ENCODE measurements at regions not wholly inside any gene's neighbourhood (a gene's known extent, or its start where the extent isn't known, plus 50 kb on each side); places are given as distances from the start of the nearest gene placed in this dataset.

DNA sequence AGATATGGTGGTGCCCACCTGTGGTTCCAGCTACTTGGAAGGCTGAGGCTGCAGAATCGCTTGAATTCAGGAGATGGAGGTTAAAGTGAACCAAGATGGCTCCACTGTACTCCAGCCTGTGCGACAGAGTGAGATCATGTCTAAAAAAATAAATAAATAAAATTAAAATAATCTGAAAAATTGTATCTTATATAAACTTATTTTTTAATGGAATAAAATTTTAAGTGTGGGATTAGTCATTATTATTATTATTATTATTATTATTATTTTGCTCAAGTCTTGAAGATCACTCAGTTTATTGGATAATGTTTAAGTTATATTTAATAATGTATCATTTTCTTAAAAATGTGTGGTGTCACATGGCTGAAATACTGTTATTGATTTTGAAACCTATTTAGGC, 688.0 kb upstream of the COX7C start:
- Histone ChIP-seq H3F3A (ENCODE audit: insufficient read depth, low read length, poor library complexity, severe bottlenecking) (no peaks in the 10 kb centered on the region), H2AFZ (ENCODE audit: low read depth, low read length) (no peak overlapping the region), H3K79me2 (replicated peaks; ENCODE audit: insufficient read depth, low read length) (no peaks in the 10 kb centered on the region), H3K27ac (ENCODE audit: low read length) (no peak overlapping the region), H3K36me3 (ENCODE audit: insufficient read depth, low read length) (no peaks in the 10 kb centered on the region), H3K4me3 (ENCODE audit: low read length) (no peak overlapping the region), H4K20me1 (ENCODE audit: insufficient read depth) (no peaks in the 10 kb centered on the region), H3K9me3 (ENCODE audit: low read length) (no peaks in the 10 kb centered on the region), H3K27me3 (ENCODE audit: insufficient read depth, low read depth, low read length) (no peaks in the 10 kb centered on the region), H3K4me2 (ENCODE audit: low read length) (no peak overlapping the region), H3K9ac (ENCODE audit: low read length) (no peak overlapping the region), H3K9me2 (ENCODE audit: insufficient read depth, low read length) (no peaks in the 10 kb centered on the region)
- TF ChIP-seq TAF1 (IDR thresholded peaks at IDR 0.05; ENCODE audit: low read depth) (no peak), SMC3 (conservative IDR thresholded peaks at IDR 0.05; ENCODE audit: poor library complexity) (no peak), CTCF (IDR thresholded peaks at IDR 0.05; ENCODE audit: poor library complexity, severe bottlenecking) (no peak), POLR2AphosphoS5 (IDR thresholded peaks at IDR 0.05) (no peak), MXI1 (conservative IDR thresholded peaks at IDR 0.05; ENCODE audit: poor library complexity, severe bottlenecking) (no peak), EZH2 (IDR thresholded peaks at IDR 0.05; ENCODE audit: borderline replicate concordance, insufficient read depth, low read length, poor library complexity, severe bottlenecking) (no peak), EP300 (conservative IDR thresholded peaks at IDR 0.05; ENCODE audit: poor library complexity, severe bottlenecking) (no peak), RAD21 (conservative IDR thresholded peaks at IDR 0.05) (no peak)
- TF ChIP-seq, protein P1, sequence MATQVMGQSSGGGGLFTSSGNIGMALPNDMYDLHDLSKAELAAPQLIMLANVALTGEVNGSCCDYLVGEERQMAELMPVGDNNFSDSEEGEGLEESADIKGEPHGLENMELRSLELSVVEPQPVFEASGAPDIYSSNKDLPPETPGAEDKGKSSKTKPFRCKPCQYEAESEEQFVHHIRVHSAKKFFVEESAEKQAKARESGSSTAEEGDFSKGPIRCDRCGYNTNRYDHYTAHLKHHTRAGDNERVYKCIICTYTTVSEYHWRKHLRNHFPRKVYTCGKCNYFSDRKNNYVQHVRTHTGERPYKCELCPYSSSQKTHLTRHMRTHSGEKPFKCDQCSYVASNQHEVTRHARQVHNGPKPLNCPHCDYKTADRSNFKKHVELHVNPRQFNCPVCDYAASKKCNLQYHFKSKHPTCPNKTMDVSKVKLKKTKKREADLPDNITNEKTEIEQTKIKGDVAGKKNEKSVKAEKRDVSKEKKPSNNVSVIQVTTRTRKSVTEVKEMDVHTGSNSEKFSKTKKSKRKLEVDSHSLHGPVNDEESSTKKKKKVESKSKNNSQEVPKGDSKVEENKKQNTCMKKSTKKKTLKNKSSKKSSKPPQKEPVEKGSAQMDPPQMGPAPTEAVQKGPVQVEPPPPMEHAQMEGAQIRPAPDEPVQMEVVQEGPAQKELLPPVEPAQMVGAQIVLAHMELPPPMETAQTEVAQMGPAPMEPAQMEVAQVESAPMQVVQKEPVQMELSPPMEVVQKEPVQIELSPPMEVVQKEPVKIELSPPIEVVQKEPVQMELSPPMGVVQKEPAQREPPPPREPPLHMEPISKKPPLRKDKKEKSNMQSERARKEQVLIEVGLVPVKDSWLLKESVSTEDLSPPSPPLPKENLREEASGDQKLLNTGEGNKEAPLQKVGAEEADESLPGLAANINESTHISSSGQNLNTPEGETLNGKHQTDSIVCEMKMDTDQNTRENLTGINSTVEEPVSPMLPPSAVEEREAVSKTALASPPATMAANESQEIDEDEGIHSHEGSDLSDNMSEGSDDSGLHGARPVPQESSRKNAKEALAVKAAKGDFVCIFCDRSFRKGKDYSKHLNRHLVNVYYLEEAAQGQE (IDR thresholded peaks at IDR 0.05; ENCODE audit: borderline replicate concordance), result no peak

DNA sequence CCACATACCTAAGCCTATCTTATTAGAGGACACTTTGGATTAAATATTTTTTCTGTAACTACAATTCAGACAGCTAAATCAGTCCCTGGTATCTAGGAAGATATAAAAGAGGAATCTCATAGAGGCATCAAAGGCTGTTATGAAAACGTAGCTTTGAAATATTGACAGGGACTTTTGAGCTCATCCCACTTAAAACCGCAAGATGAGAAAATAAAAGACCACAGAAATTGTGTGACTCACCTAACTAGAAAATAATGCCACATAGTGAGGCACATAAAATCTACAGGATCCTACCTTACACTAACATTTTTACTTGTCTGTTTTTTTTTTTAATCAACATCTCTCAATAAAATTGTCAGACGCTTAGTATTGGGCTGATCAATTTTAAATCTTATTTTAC, 686.5 kb upstream of the COX7C start:
- Histone ChIP-seq H3K27me3 (ENCODE audit: insufficient read depth, low read depth, low read length) (no peaks in the 10 kb centered on the region), H3K36me3 (ENCODE audit: insufficient read depth, low read length) (no peaks in the 10 kb centered on the region), H3K9me2 (ENCODE audit: insufficient read depth, low read length) (no peaks in the 10 kb centered on the region), H3F3A (ENCODE audit: insufficient read depth, low read length, poor library complexity, severe bottlenecking) (no peaks in the 10 kb centered on the region), H2AFZ (ENCODE audit: low read depth, low read length) (no peak overlapping the region), H3K9me3 (ENCODE audit: low read length) (no peaks in the 10 kb centered on the region), H3K9ac (ENCODE audit: low read length) (no peak overlapping the region), H4K20me1 (ENCODE audit: insufficient read depth) (no peaks in the 10 kb centered on the region), H3K4me3 (ENCODE audit: low read length) (no peak overlapping the region), H3K27ac (ENCODE audit: low read length) (no peak overlapping the region), H3K79me2 (replicated peaks; ENCODE audit: insufficient read depth, low read length) (no peaks in the 10 kb centered on the region), H3K4me2 (ENCODE audit: low read length) (no peak overlapping the region)
- TF ChIP-seq SMC3 (conservative IDR thresholded peaks at IDR 0.05; ENCODE audit: poor library complexity), result no peak
- TF ChIP-seq RAD21 (conservative IDR thresholded peaks at IDR 0.05), result no peak
- TF ChIP-seq MXI1 (conservative IDR thresholded peaks at IDR 0.05; ENCODE audit: poor library complexity, severe bottlenecking), result no peak
- TF ChIP-seq CTCF (IDR thresholded peaks at IDR 0.05; ENCODE audit: poor library complexity, severe bottlenecking), result no peak
- no peak for TF ChIP-seq TAF1 (IDR thresholded peaks at IDR 0.05; ENCODE audit: low read depth)
- TF ChIP-seq EP300 (conservative IDR thresholded peaks at IDR 0.05; ENCODE audit: poor library complexity, severe bottlenecking), result no peak
- no peak for TF ChIP-seq EZH2 (IDR thresholded peaks at IDR 0.05; ENCODE audit: borderline replicate concordance, insufficient read depth, low read length, poor library complexity, severe bottlenecking)
- no peak for TF ChIP-seq POLR2AphosphoS5 (IDR thresholded peaks at IDR 0.05)

Measured in neural cell (in vitro differentiated cells).